Keratinocyte (primary cell): ENCODE measurements at regions not wholly inside any gene's neighbourhood (a gene's known extent, or its start where the extent isn't known, plus 50 kb on each side); places are given as distances from the start of the nearest gene placed in this dataset.

Experiments
- DNase-seq: peaks from one replicate; pipeline ENCODE4 v3.0.0-alpha.2; 2011; ENCODE audit warnings: low read depth, missing footprints, low spot score
- FAIRE-seq: peaks from 2 replicates; lab custom pipeline; 2011; peaks lifted over from hg19 to GRCh38; lab: Jason Lieb, UNC
- H2AFZ ChIP-seq: 2 replicates; pipeline ENCODE4 v1.6.0; 2012; ENCODE audit warnings: low read length, control low read depth, inconsistent platforms; ENCODE audit not compliant: control insufficient read depth
- H3K27ac ChIP-seq: 2 replicates; pipeline ENCODE4 v1.5.1; 2011; ENCODE audit warnings: low read length; ENCODE audit not compliant: control insufficient read depth, insufficient read depth
- H3K27me3 ChIP-seq: 3 replicates; pipeline ENCODE4 v1.6.0; 2011; ENCODE audit warnings: low read length; ENCODE audit not compliant: control insufficient read depth, insufficient read depth; ENCODE audit errors: extremely low read depth
- H3K36me3 ChIP-seq, 2 experiments: 2 replicates in 1 of 2; 3 replicates in 1 of 2; pipeline ENCODE4 v1.5.1; 2011; ENCODE audit warnings: low read length in 2 of 2, mild to moderate bottlenecking in 1 of 2; ENCODE audit not compliant: control insufficient read depth in 2 of 2, insufficient read depth in 2 of 2; ENCODE audit errors: extremely low read depth in 1 of 2
- H3K4me1 ChIP-seq: 3 replicates; pipeline ENCODE4 v1.5.1; 2011; ENCODE audit warnings: low read length; ENCODE audit not compliant: control insufficient read depth, insufficient read depth; ENCODE audit errors: extremely low read depth
- H3K4me2 ChIP-seq: 3 replicates; pipeline ENCODE4 v1.6.0; 2011; ENCODE audit warnings: low read depth, low read length; ENCODE audit not compliant: control insufficient read depth, insufficient read depth; ENCODE audit errors: extremely low read depth
- H3K4me3 ChIP-seq, 3 experiments: fragments of 200-600 bp in 1 of 3; sonication (generic) in 1 of 3; 2 replicates in 2 of 3; 3 replicates in 1 of 3; pipeline ENCODE4 v1.5.1; 2011 to 2016; ENCODE audit warnings: low read length in 3 of 3, mild to moderate bottlenecking in 3 of 3, control low read depth in 2 of 3, inconsistent platforms in 1 of 3, low read depth in 1 of 3, mixed read lengths in 1 of 3, mixed run types in 1 of 3, moderate library complexity in 1 of 3; ENCODE audit not compliant: control insufficient read depth in 2 of 3, insufficient read depth in 2 of 3; ENCODE audit errors: extremely low read depth in 1 of 3
- H3K79me2 ChIP-seq: 2 replicates; pipeline ENCODE4 v1.6.0; 2012; ENCODE audit warnings: low read length; ENCODE audit not compliant: control insufficient read depth, insufficient read depth
- H3K9ac ChIP-seq: 3 replicates; pipeline ENCODE4 v1.6.0; 2011; ENCODE audit warnings: low read length; ENCODE audit not compliant: control insufficient read depth, insufficient read depth; ENCODE audit errors: extremely low read depth
- H3K9me1 ChIP-seq: 3 replicates; pipeline ENCODE4 v1.6.0; 2011; ENCODE audit warnings: low read length; ENCODE audit not compliant: control insufficient read depth, insufficient read depth; ENCODE audit errors: extremely low read depth
- H3K9me3 ChIP-seq: 2 replicates; pipeline ENCODE4 v1.5.1; 2012; ENCODE audit warnings: low read depth, low read length; ENCODE audit not compliant: control insufficient read depth
- H4K20me1 ChIP-seq: 3 replicates; pipeline ENCODE4 v1.6.0; 2011; ENCODE audit warnings: low read length; ENCODE audit not compliant: control insufficient read depth, insufficient read depth; ENCODE audit errors: extremely low read depth
- EZH2 ChIP-seq: IDR thresholded peaks from one replicate; pipeline ENCODE4 v1.6.1; 2012; ENCODE audit warnings: inconsistent platforms, mild to moderate bottlenecking, low read length, moderate library complexity
- dilution Hi-C: fragments of 300-500 bp; cut with MboI; formaldehyde crosslinking; loops from one replicate; pipeline ENCODE4 v1.7.0; 2020; ENCODE audit warnings: low sequenced_read_pairs; ENCODE audit not compliant: extremely low pct_ligation_motif_present
- TF ChIP-seq, protein P1 (sequence below), 3 experiments: IDR thresholded peaks in 1 of 3; conservative IDR thresholded peaks in 1 of 3; optimal IDR thresholded peaks in 1 of 3; 2 replicates in 2 of 3; 3 replicates in 1 of 3; pipeline versions ENCODE3 to v1.5.1; 2011; ENCODE audit warnings: low read length in 3 of 3, mild to moderate bottlenecking in 3 of 3, moderate library complexity in 2 of 3, control low read depth in 1 of 3, inconsistent platforms in 1 of 3; ENCODE audit not compliant: insufficient read depth in 2 of 3; ENCODE audit errors: extremely low read depth in 1 of 3

DNA sequence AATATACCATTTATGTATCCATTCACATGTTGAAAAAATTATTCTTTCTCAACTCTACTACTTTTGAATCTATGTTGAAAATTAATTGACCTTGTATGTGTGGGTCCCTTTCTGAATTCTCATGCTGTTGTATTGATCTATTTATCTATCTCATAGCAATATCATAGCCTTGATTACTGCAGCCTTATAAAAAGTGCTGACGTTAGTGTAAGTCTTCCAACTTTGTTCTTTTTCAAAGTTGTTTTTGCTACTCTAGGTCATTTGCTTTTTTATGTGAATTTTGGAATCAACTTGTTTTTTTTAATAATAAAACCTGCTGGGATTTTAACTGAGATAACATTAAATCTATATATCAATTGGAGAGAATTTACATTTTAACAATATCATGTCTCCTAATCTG, 52.2 kb upstream of the PAX3 start:
- Histone ChIP-seq H3K4me3 (no peak overlapping the region), H3K9ac (no peak overlapping the region), H3K27me3 (no peaks in the 10 kb centered on the region), H3K36me3 (no peaks in the 10 kb centered on the region), H3K79me2 (no peaks in the 10 kb centered on the region), H2AFZ (no peak overlapping the region), H3K4me1 (no peaks in the 10 kb centered on the region), H3K4me2 (no peak overlapping the region), H3K27ac (no peak overlapping the region), H3K9me3 (no peaks in the 10 kb centered on the region), H3K9me1 (no peaks in the 10 kb centered on the region), H4K20me1 (no peaks in the 10 kb centered on the region)
- FAIRE-seq: no peak
- no peak for DNase-seq
- dilution Hi-C loops: no loop called here
- no peak for TF ChIP-seq EZH2
- TF ChIP-seq, protein P1, sequence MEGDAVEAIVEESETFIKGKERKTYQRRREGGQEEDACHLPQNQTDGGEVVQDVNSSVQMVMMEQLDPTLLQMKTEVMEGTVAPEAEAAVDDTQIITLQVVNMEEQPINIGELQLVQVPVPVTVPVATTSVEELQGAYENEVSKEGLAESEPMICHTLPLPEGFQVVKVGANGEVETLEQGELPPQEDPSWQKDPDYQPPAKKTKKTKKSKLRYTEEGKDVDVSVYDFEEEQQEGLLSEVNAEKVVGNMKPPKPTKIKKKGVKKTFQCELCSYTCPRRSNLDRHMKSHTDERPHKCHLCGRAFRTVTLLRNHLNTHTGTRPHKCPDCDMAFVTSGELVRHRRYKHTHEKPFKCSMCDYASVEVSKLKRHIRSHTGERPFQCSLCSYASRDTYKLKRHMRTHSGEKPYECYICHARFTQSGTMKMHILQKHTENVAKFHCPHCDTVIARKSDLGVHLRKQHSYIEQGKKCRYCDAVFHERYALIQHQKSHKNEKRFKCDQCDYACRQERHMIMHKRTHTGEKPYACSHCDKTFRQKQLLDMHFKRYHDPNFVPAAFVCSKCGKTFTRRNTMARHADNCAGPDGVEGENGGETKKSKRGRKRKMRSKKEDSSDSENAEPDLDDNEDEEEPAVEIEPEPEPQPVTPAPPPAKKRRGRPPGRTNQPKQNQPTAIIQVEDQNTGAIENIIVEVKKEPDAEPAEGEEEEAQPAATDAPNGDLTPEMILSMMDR (optimal IDR thresholded peaks at IDR 0.05 in 1 of 3, IDR thresholded peaks at IDR 0.05 in 1 of 3, conservative IDR thresholded peaks at IDR 0.05 in 1 of 3; ENCODE audit: extremely low read depth in 1 of 3, insufficient read depth in 2 of 3, low read length in 3 of 3): no peak

- H3K27ac ChIP-seq: no peak overlapping the region
- H3K9me3 ChIP-seq: no peaks in the 10 kb centered on the region
- no peak overlapping the region for H3K9ac ChIP-seq
- H3K36me3 ChIP-seq: no peaks in the 10 kb centered on the region
- no peaks in the 10 kb centered on the region for H3K4me1 ChIP-seq
- DNase-seq (no peak), FAIRE-seq (no peak)
- H2AFZ ChIP-seq: no peak overlapping the region
- no peak overlapping the region for H3K4me3 ChIP-seq
- no peaks in the 10 kb centered on the region for H3K79me2 ChIP-seq
- H3K4me2 ChIP-seq: no peak overlapping the region
- no peaks in the 10 kb centered on the region for H3K27me3 ChIP-seq
- dilution Hi-C loops: no loop called here
- H4K20me1 ChIP-seq: no peaks in the 10 kb centered on the region
- H3K9me1 ChIP-seq: no peaks in the 10 kb centered on the region
- TF ChIP-seq EZH2: no peak
- TF ChIP-seq, protein P1 (optimal IDR thresholded peaks at IDR 0.05 in 1 of 3, IDR thresholded peaks at IDR 0.05 in 1 of 3, conservative IDR thresholded peaks at IDR 0.05 in 1 of 3; ENCODE audit: extremely low read depth in 1 of 3, insufficient read depth in 2 of 3, low read length in 3 of 3): no peak
Observed at GRCh38 chr2:222352981-222353380, 54.2 kb upstream of the PAX3 start.
